Skeletal muscle tissue (tissue), 3 donors: ENCODE measurements at regions not wholly inside any gene's neighbourhood (a gene's known extent, or its start where the extent isn't known, plus 50 kb on each side); places are given as distances from the start of the nearest gene placed in this dataset.
"Not testable (repeated sequence)": the region's sequence is repeated elsewhere in the genome, so short reads cannot be mapped to it uniquely, and the experiment has no call there.

Experiments used
- H3K27ac ChIP-seq: one replicate; pipeline ENCODE4 v1.7.0; 2013; ENCODE audit warnings: mild to moderate bottlenecking, low read depth, low read length, inconsistent platforms
- H3K27me3 ChIP-seq, 3 donors: one replicate each; pipeline ENCODE4 v1.7.0; 2013; ENCODE audit warnings: low read length in 3 of 3; ENCODE audit not compliant: control insufficient read depth in 3 of 3, insufficient read depth in 3 of 3
- H3K36me3 ChIP-seq, 3 donors: one replicate each; pipeline ENCODE4 v1.7.0; 2013; ENCODE audit warnings: low read length in 3 of 3; ENCODE audit not compliant: control insufficient read depth in 3 of 3, insufficient read depth in 3 of 3
- H3K4me1 ChIP-seq, 3 donors: one replicate each; pipeline ENCODE4 v1.7.0; 2013; ENCODE audit warnings: low read length in 3 of 3, mild to moderate bottlenecking in 3 of 3; ENCODE audit not compliant: control insufficient read depth in 3 of 3, insufficient read depth in 3 of 3
- H3K4me3 ChIP-seq, 3 donors: one replicate each; pipeline ENCODE4 v1.7.0; 2013; ENCODE audit warnings: low read length in 3 of 3
- H3K9ac ChIP-seq, 3 donors: one replicate each; pipeline ENCODE4 v1.7.0; 2013; ENCODE audit warnings: low read length in 3 of 3, mild to moderate bottlenecking in 3 of 3, moderate library complexity in 2 of 3, low read depth in 1 of 3
- H3K9me3 ChIP-seq, 3 donors: one replicate each; pipeline ENCODE4 v1.7.0; 2013; ENCODE audit warnings: low read length in 3 of 3; ENCODE audit not compliant: control insufficient read depth in 3 of 3
- donor health status: Osteomylitis.

- Histone ChIP-seq H3K27me3 (no peaks in the 10 kb centered on the region), H3K36me3 (no peaks in the 10 kb centered on the region), H3K27ac (no peak overlapping the region), H3K9me3 (peaks cover 0 to 2% (median 0%) of the 10 kb centered on the region in 3 donors), H3K4me1 (no peaks in the 10 kb centered on the region), H3K9ac (no peak overlapping the region), H3K4me3 (no peak overlapping the region)
Observed at GRCh38 chr6:9025228-9025627, 589.9 kb upstream of the SLC35B3 start.

GRCh38 chr6:9024246-9024645 lies 588.9 kb upstream of the SLC35B3 start:
- H3K36me3 ChIP-seq, H3K4me3 ChIP-seq, H3K9ac ChIP-seq: not testable (repeated sequence)

GRCh38 chr6:9020001-9020400 lies 584.7 kb upstream of the SLC35B3 start:
- no peaks in the 10 kb centered on the region for H3K4me1 ChIP-seq
- no peak overlapping the region for H3K4me3 ChIP-seq
- no peaks in the 10 kb centered on the region for H3K36me3 ChIP-seq
- H3K9ac ChIP-seq, result no peak overlapping the region
- no peaks in the 10 kb centered on the region for H3K9me3 ChIP-seq
- no peaks in the 10 kb centered on the region for H3K27me3 ChIP-seq
- no peak overlapping the region for H3K27ac ChIP-seq

More at GRCh38 chr6:9024246-9024645, 588.9 kb upstream of the SLC35B3 start:
- H3K4me1 ChIP-seq, H3K27me3 ChIP-seq, H3K9me3 ChIP-seq, H3K27ac ChIP-seq: not testable (repeated sequence)

GRCh38 chr6:9009931-9010330 lies 574.6 kb upstream of the SLC35B3 start:
- Histone ChIP-seq H3K4me1 (no peaks in the 10 kb centered on the region), H3K9me3 (no peaks in the 10 kb centered on the region), H3K27ac (no peak overlapping the region), H3K27me3 (no peaks in the 10 kb centered on the region), H3K36me3 (no peaks in the 10 kb centered on the region), H3K4me3 (no peak overlapping the region), H3K9ac (no peak overlapping the region)

DNA sequence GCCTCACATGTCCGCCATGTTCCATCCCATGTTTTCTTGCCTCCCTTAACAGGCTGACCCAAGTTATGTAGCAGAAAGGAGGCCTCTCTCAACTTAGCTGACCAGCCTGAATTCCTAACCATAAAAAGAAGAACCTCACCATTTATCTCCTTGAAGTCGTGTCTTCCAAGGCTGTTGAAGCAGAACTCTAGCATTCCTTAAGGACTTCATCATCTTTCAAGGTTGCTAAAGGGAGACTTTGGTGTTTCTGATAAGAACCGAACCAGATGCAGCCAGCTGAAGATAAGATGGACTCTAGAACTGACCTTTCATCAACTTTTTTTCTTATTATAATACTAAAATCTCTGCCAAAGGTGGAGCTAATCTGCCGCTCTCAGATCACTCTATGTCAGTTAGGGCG lies 571.7 kb upstream of the SLC35B3 start:
- no peaks in the 10 kb centered on the region for H3K4me1 ChIP-seq
- no peaks in the 10 kb centered on the region for H3K36me3 ChIP-seq
- H3K27me3 ChIP-seq, result no peaks in the 10 kb centered on the region
- no peak overlapping the region for H3K9ac ChIP-seq
- no peak overlapping the region for H3K4me3 ChIP-seq
- no peaks in the 10 kb centered on the region for H3K9me3 ChIP-seq
- no peak overlapping the region for H3K27ac ChIP-seq

- Histone ChIP-seq H3K4me1 (no peaks in the 10 kb centered on the region), H3K9me3 (no peaks in the 10 kb centered on the region), H3K36me3 (no peaks in the 10 kb centered on the region), H3K9ac (no peak overlapping the region), H3K27ac (no peak overlapping the region), H3K27me3 (no peaks in the 10 kb centered on the region), H3K4me3 (no peak overlapping the region)
Observed at GRCh38 chr6:9002833-9003232, 567.5 kb upstream of the SLC35B3 start.

DNA sequence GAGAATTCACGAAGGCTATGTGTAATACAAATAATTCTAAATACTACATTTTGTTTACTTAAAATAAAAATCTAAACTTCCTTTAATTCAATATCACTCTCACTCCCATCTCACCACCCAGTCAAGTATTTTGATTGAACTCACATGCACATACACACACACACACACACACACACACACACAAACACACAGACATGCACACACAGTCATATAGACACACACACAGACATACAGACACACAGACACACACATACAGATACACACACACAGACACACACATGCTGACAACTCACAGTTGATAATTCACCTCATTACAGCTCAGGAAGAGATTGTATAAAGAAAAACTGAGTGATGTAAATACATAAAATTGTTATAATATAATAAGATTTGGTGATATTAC lies 559.8 kb upstream of the SLC35B3 start:
- Histone ChIP-seq H3K27me3 (no peaks in the 10 kb centered on the region), H3K4me3 (no peak overlapping the region), H3K27ac (no peak overlapping the region), H3K9ac (no peak overlapping the region), H3K9me3 (no peaks in the 10 kb centered on the region), H3K36me3 (no peaks in the 10 kb centered on the region), H3K4me1 (no peaks in the 10 kb centered on the region)

DNA sequence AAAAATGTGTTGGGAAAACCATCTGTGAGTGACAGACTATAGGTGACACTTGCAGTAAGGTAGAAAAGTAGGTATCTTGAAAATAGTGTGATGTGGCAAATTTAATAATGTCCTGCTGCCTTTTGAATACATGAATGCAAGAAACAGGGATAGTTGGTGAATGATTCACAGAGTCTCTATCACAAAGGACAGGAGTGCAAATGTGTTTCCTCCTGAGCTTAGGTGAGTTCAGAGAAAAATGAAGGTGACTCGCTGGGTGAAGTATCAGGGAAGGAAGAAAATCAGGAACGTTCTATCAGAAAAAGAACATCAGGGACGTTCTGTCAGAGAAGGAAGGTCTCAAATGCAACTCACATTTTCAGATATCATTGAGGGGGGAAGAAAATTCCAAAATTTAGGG lies 557.8 kb upstream of the SLC35B3 start:
- H3K36me3 ChIP-seq, result no peaks in the 10 kb centered on the region
- no peak overlapping the region for H3K4me3 ChIP-seq
- H3K9me3 ChIP-seq, result no peaks in the 10 kb centered on the region
- H3K9ac ChIP-seq, result no peak overlapping the region
- no peaks in the 10 kb centered on the region for H3K4me1 ChIP-seq
- H3K27me3 ChIP-seq, result peaks cover 0 to 2% (median 0%) of the 10 kb centered on the region in 3 donors
- H3K27ac ChIP-seq, result no peak overlapping the region

DNA sequence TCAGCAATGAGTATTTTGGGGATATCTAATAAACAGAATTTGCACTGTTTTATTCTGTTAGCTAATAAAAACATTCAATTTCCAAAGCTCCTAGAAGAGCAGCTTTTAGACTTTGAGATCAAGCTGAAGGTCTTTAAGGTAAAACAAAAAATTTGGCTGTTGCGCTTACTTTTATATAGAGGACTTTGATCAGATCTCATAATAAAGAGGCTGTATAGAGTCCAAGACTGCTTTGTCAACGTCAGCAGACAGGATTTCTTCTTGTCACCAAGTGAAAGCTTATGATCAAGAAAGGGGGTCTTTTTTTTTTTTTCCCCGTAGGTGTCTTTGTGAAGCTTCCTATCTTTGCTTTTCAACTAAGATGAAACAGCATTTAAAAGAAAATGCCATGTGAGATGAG lies 556.5 kb upstream of the SLC35B3 start:
- Histone ChIP-seq H3K27me3 (peaks cover 0 to 4% (median 0%) of the 10 kb centered on the region in 3 donors), H3K9me3 (no peaks in the 10 kb centered on the region), H3K4me1 (no peaks in the 10 kb centered on the region), H3K4me3 (no peak overlapping the region), H3K36me3 (no peaks in the 10 kb centered on the region), H3K9ac (no peak overlapping the region), H3K27ac (no peak overlapping the region)

DNA sequence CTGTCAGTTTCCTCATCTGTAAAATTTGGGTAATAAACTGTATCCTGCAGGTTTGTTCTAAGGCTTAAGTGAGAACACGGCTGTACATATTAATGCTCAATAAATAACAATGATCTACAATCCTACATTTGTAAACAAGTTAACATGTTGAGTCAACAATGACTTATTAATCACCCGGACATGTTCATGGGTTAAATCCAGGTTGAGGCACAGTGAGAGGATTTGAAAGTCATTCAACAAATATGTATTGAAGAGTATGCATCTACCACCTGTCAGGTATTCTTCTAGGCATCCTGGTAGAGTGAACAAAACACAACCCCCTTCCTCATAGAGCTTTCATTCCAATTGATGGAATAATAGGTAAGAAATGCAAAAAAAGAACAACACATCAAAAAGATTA lies 554.7 kb upstream of the SLC35B3 start:
- peaks cover 0 to 4% (median 0%) of the 10 kb centered on the region in 3 donors for H3K27me3 ChIP-seq
- H3K9me3 ChIP-seq, result no peaks in the 10 kb centered on the region
- H3K4me3 ChIP-seq, result no peak overlapping the region
- H3K27ac ChIP-seq, result no peak overlapping the region
- H3K36me3 ChIP-seq, result no peaks in the 10 kb centered on the region
- no peaks in the 10 kb centered on the region for H3K4me1 ChIP-seq
- no peak overlapping the region for H3K9ac ChIP-seq

GRCh38 chr6:8983202-8983688 lies 547.9 kb upstream of the SLC35B3 start:
- Histone ChIP-seq H3K4me3 (no peak overlapping the region), H3K9ac (no peak overlapping the region), H3K4me1 (no peaks in the 10 kb centered on the region), H3K27me3 (peaks cover 0 to 7% (median 3%) of the 10 kb centered on the region in 3 donors), H3K36me3 (no peaks in the 10 kb centered on the region), H3K27ac (no peak overlapping the region), H3K9me3 (no peaks in the 10 kb centered on the region)
